ENCODE measurements at regions not wholly inside any gene's neighbourhood (a gene's known extent, or its start where the extent isn't known, plus 50 kb on each side); places are given as distances from the start of the nearest gene placed in this dataset.

GRCh38 chr2:45276914-45277313 is 267.7 kb upstream of the SIX2 start:
- Histone ChIP-seq H3K9ac (ENCODE audit: low read length) (no peak overlapping the region), H3K79me2 (replicated peaks; ENCODE audit: insufficient read depth, low read length) (no peaks in the 10 kb centered on the region), H3K27ac (ENCODE audit: low read length) (no peak overlapping the region), H3F3A (ENCODE audit: insufficient read depth, low read length, poor library complexity, severe bottlenecking) (no peaks in the 10 kb centered on the region), H2AFZ (ENCODE audit: low read depth, low read length) (no peak overlapping the region), H3K9me3 (ENCODE audit: low read length) (no peaks in the 10 kb centered on the region), H3K27me3 (ENCODE audit: insufficient read depth, low read depth, low read length) (no peaks in the 10 kb centered on the region), H3K9me2 (ENCODE audit: insufficient read depth, low read length) (no peaks in the 10 kb centered on the region), H3K36me3 (ENCODE audit: insufficient read depth, low read length) (no peaks in the 10 kb centered on the region), H4K20me1 (ENCODE audit: insufficient read depth) (no peaks in the 10 kb centered on the region), H3K4me2 (ENCODE audit: low read length) (no peak overlapping the region), H3K4me3 (ENCODE audit: low read length) (no peak overlapping the region)
- TF ChIP-seq REST (IDR thresholded peaks at IDR 0.05; ENCODE audit: borderline replicate concordance) (no peak), CTCF (IDR thresholded peaks at IDR 0.05; ENCODE audit: poor library complexity, severe bottlenecking) (no peak), TAF1 (IDR thresholded peaks at IDR 0.05; ENCODE audit: low read depth) (no peak), POLR2AphosphoS5 (IDR thresholded peaks at IDR 0.05) (no peak)

GRCh38 chr2:45275806-45276205 is 266.6 kb upstream of the SIX2 start:
- no peak overlapping the region for H3K4me2 ChIP-seq (ENCODE audit: low read length)
- no peak overlapping the region for H3K4me3 ChIP-seq (ENCODE audit: low read length)
- no peak overlapping the region for H2AFZ ChIP-seq (ENCODE audit: low read depth, low read length)
- H4K20me1 ChIP-seq (ENCODE audit: insufficient read depth) = no peaks in the 10 kb centered on the region
- no peaks in the 10 kb centered on the region for H3K79me2 ChIP-seq (replicated peaks; ENCODE audit: insufficient read depth, low read length)
- no peak overlapping the region for H3K27ac ChIP-seq (ENCODE audit: low read length)
- no peaks in the 10 kb centered on the region for H3K9me2 ChIP-seq (ENCODE audit: insufficient read depth, low read length)
- no peak overlapping the region for H3K9ac ChIP-seq (ENCODE audit: low read length)
- no peaks in the 10 kb centered on the region for H3K27me3 ChIP-seq (ENCODE audit: insufficient read depth, low read depth, low read length)
- no peaks in the 10 kb centered on the region for H3K9me3 ChIP-seq (ENCODE audit: low read length)
- no peaks in the 10 kb centered on the region for H3F3A ChIP-seq (ENCODE audit: insufficient read depth, low read length, poor library complexity, severe bottlenecking)
- no peak for TF ChIP-seq CTCF (IDR thresholded peaks at IDR 0.05; ENCODE audit: poor library complexity, severe bottlenecking)
- TF ChIP-seq RAD21 (conservative IDR thresholded peaks at IDR 0.05) = no peak
- no peak for TF ChIP-seq REST (IDR thresholded peaks at IDR 0.05; ENCODE audit: borderline replicate concordance)
- TF ChIP-seq MXI1 (conservative IDR thresholded peaks at IDR 0.05; ENCODE audit: poor library complexity, severe bottlenecking) = no peak
- TF ChIP-seq SMC3 (conservative IDR thresholded peaks at IDR 0.05; ENCODE audit: poor library complexity) = no peak
- no peak for TF ChIP-seq EP300 (conservative IDR thresholded peaks at IDR 0.05; ENCODE audit: poor library complexity, severe bottlenecking)
- no peak for TF ChIP-seq EZH2 (IDR thresholded peaks at IDR 0.05; ENCODE audit: borderline replicate concordance, insufficient read depth, low read length, poor library complexity, severe bottlenecking)
- no peak for TF ChIP-seq TAF1 (IDR thresholded peaks at IDR 0.05; ENCODE audit: low read depth)
- TF ChIP-seq POLR2AphosphoS5 (IDR thresholded peaks at IDR 0.05) = no peak
- H3K36me3 ChIP-seq (ENCODE audit: insufficient read depth, low read length) = no peaks in the 10 kb centered on the region
